ENCODE measurements at regions not wholly inside any gene's neighbourhood (a gene's known extent, or its start where the extent isn't known, plus 50 kb on each side); places are given as distances from the start of the nearest gene placed in this dataset.

DNA sequence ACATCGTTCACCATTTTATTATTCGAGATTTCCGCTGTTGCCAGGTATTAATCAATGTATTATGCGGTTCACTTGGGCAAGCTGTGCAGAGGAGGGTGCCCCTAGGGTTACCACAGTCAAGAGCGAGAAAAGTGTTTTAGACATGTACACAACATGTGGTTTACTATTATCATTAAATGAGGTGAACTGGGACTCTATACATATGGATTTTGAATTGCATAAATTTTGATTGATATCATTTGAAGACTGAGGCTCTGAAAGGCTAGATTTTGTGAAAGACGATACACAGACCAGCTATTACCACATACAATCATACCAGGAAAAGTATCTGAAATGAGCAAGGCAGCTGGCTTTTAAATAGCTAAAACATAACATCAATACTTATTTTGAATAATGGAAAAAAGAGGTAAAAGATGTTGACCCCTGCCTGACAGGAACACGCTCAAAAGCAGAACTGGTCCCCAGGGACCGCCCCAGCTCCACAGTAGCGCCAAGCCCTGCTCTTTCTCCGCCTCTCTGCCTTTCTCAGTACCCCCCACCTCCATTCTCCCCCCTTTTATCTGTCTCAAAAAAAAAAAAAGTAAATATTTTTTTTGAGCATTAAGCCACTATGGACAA is 413.4 kb upstream of the MKI67 start:
- 80 to 93% (median 91%) methylated on average over 10 of the region's 10 CpGs for WGBS, 3 donors
- intact Hi-C loops (cut with DNase I), result no loop called here
- Histone ChIP-seq H3K4me3 (no peak overlapping the region), H3K36me3 (no peaks in the 10 kb centered on the region), H3K27me3 (no peaks in the 10 kb centered on the region), H3K9me3 (no peaks in the 10 kb centered on the region), H3K4me1 (ENCODE audit: insufficient read depth) (no peaks in the 10 kb centered on the region), H3K27ac (no peak overlapping the region)
- DNase-seq, result no peak
- TF ChIP-seq EP300 (IDR thresholded peaks at IDR 0.05), result no peak
- no peak for TF ChIP-seq POLR2A (IDR thresholded peaks at IDR 0.05)
- TF ChIP-seq, protein P1, sequence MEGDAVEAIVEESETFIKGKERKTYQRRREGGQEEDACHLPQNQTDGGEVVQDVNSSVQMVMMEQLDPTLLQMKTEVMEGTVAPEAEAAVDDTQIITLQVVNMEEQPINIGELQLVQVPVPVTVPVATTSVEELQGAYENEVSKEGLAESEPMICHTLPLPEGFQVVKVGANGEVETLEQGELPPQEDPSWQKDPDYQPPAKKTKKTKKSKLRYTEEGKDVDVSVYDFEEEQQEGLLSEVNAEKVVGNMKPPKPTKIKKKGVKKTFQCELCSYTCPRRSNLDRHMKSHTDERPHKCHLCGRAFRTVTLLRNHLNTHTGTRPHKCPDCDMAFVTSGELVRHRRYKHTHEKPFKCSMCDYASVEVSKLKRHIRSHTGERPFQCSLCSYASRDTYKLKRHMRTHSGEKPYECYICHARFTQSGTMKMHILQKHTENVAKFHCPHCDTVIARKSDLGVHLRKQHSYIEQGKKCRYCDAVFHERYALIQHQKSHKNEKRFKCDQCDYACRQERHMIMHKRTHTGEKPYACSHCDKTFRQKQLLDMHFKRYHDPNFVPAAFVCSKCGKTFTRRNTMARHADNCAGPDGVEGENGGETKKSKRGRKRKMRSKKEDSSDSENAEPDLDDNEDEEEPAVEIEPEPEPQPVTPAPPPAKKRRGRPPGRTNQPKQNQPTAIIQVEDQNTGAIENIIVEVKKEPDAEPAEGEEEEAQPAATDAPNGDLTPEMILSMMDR (IDR thresholded peaks at IDR 0.05), result no peak

DNA sequence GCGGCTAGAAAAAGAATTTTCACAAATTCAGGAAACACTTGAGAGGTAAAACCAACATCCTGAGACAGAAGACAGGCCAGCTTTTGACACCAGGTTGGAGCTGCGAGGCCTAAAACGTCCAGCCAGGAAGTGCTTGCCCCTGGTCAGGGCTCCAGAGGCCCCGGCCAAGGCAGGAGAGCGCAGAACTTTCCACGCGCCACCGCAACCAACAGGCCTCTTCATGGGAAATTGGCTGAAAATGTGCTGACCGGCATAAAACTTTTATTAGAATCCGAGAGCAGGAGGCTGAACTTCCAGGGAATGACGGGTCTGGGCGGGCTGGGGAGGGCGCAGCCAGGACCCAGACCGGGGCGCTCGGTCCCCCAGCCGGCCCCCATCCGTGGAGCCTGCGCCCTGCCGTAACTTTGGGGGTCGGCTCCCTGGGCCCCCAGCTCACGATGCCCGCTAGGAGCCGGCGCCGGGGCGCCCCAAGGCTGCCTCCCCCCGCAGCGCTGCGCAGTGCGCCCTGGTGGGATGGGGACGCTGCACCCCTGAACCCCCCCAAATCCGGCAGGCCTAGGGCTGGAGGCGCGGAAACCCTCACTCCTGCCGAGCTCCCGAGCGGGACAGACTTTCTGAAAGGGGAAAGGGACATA is 414.0 kb upstream of the MKI67 start:
- WGBS, 3 donors, result 16 to 37% (median 28%) methylated on average over 33 to 38 of the region's 38 CpGs
- Histone ChIP-seq H3K4me3 (no peak overlapping the region), H3K4me1 (ENCODE audit: insufficient read depth) (no peaks in the 10 kb centered on the region), H3K27me3 (no peaks in the 10 kb centered on the region), H3K27ac (no peak overlapping the region), H3K9me3 (no peaks in the 10 kb centered on the region), H3K36me3 (no peaks in the 10 kb centered on the region)
- DNase-seq, result no peak
- TF ChIP-seq, protein P1 (IDR thresholded peaks at IDR 0.05), result no peak
- TF ChIP-seq POLR2A (IDR thresholded peaks at IDR 0.05) (no peak), EP300 (IDR thresholded peaks at IDR 0.05) (no peak)
- intact Hi-C loops (cut with DNase I), result no loop called here

DNA sequence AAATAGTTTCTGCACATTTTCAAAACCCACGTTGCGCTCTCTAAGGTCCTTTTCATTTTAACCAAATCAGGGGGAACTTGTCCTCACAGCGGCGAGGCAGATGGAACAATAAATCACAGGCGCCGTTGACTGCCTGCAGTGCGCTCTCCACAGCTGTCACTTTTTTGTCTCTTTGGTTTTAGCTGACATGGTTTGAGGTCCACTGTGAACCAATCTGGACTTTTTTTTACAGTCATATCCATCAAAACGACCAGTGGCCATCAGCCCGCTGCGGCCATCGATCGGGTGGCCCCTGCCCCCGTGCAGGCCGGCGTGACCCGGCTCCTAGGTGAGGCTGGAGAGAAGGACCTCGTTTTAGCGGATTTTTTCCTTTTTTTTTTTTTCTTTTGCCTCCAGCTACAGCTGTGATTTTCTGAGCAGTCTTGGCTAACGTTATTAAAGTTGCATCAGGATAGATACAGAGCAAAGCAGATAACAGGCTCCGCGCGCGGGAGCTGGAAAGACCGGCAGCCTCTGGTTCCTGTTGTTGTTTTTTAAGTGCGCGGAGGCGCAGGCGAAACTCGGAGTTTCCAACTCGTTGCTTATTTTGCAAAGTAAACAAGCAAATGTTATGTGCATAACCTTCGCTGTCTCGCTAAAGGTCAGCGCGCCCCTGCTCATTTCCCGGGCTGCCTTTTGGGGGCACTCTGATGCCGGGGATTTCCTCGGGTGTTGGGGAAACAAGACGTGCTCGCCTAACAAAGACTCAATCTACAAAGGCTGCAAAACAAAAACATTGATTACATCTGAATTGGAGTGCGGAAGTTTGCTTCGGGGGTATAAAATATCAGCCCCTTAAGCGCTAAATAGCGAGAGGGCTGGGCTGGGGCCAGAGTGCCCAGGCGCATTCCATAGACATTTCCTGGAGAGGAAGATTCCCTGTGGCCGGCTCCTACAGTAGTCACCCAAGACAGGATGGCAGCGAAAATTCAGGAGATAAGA is 414.8 kb upstream of the MKI67 start:
- H3K4me3 ChIP-seq, result no peak overlapping the region
- no peaks in the 10 kb centered on the region for H3K27me3 ChIP-seq
- H3K4me1 ChIP-seq (ENCODE audit: insufficient read depth), result no peaks in the 10 kb centered on the region
- no peak for DNase-seq
- intact Hi-C loops (cut with DNase I), result no loop called here
- 3% methylated on average over 46 of the region's 46 CpGs for WGBS, 3 donors
- TF ChIP-seq, protein P1 (IDR thresholded peaks at IDR 0.05), result no peak
- no peak for TF ChIP-seq EP300 (IDR thresholded peaks at IDR 0.05)
- no peak for TF ChIP-seq POLR2A (IDR thresholded peaks at IDR 0.05)
- H3K9me3 ChIP-seq, result no peaks in the 10 kb centered on the region
- no peak overlapping the region for H3K27ac ChIP-seq
- no peaks in the 10 kb centered on the region for H3K36me3 ChIP-seq

DNA sequence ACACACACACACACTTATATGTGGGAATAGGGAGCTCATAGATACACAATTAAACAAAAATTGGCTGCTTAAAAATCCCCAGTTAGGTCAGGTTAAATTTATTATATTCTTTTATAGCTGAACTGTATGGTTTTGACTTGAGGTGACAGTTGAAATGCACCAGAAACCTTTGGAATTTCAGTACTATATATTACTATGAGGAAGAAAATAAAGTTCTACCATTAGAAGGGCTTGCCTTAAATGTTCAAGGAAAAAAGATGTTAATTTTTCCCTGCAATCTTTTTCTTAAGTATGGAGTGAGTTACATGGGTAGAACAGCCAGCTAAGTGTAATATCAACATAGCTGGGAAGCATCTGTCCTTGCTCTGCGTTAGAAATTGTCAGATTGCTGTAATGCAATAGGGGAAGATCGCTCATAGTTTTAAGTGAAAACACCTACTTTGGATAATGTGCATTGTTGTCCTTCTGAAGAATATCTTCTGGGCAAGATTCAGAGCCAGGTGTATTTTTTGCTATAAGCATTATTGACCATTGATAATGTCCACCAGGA is 415.8 kb upstream of the MKI67 start:
- DNase-seq, result no peak
- H3K9me3 ChIP-seq, result no peaks in the 10 kb centered on the region
- no peak for TF ChIP-seq POLR2A (IDR thresholded peaks at IDR 0.05)
- TF ChIP-seq EP300 (IDR thresholded peaks at IDR 0.05), result no peak
- TF ChIP-seq, protein P1 (IDR thresholded peaks at IDR 0.05), result no peak
- no peaks in the 10 kb centered on the region for H3K27me3 ChIP-seq
- H3K4me1 ChIP-seq (ENCODE audit: insufficient read depth), result no peaks in the 10 kb centered on the region
- H3K36me3 ChIP-seq, result no peaks in the 10 kb centered on the region
- intact Hi-C loops (cut with DNase I), result no loop called here
- H3K27ac ChIP-seq, result no peak overlapping the region
- no peak overlapping the region for H3K4me3 ChIP-seq
- 18 to 34% (median 25%) methylated on average over 2 of the region's 2 CpGs for WGBS, 3 donors

Data from ovary (tissue), 7 donors.